A549 (cell line): ENCODE measurements at regions not wholly inside any gene's neighbourhood (a gene's known extent, or its start where the extent isn't known, plus 50 kb on each side); places are given as distances from the start of the nearest gene placed in this dataset.

Source experiments
- ATAC-seq, 2 experiments: fragments of 200-7000 bp in 1 of 2; fragments of >200 bp in 1 of 2; cut with Nextera tagmentation in 1 of 2; cut with Tn5 transposase in 1 of 2; 3 replicates each; pipeline versions ENCODE4 v1.8.0 to v1.9.1; 2018 to 2020; ENCODE audit warnings: mild to moderate bottlenecking in 1 of 2, moderate library complexity in 1 of 2
- CTCF ChIA-PET: fragments of 300-600 bp; sonication (Branson Sonifier 250); formaldehyde crosslinking; extraction: SDS; loops from one replicate; lab custom pipeline; 2021; ENCODE audit warnings: antibody characterized with exemption, inconsistent platforms; lab: Yijun Ruan, JAX
- POLR2A ChIA-PET: fragments of 350-600 bp; formaldehyde crosslinking; extraction: SDS; loops from one replicate; lab custom pipeline; 2021; ENCODE audit warnings: antibody characterized with exemption, inconsistent platforms; lab: Yijun Ruan, JAX
- DNase-seq, 2 experiments: peaks; one replicate each; pipeline versions ENCODE4 v3.0.0 to v3.0.0-alpha.2; 2011 to 2016; ENCODE audit warnings: low read depth in 1 of 2, low spot score in 1 of 2
- FAIRE-seq: peaks from 2 replicates; lab custom pipeline; 2011; peaks lifted over from hg19 to GRCh38; lab: Jason Lieb, UNC
- H3K27ac ChIP-seq, 2 experiments: fragments of >200 bp; sonication (Bioruptor Twin); formaldehyde crosslinking; 3 replicates each; pipeline ENCODE4 v1.5.1; 2016 to 2017
- H3K4me1 ChIP-seq: fragments of >200 bp; sonication (Bioruptor Twin); formaldehyde crosslinking; 3 replicates; pipeline ENCODE4 v1.6.1; 2016
- H3K4me2 ChIP-seq: fragments of >200 bp; sonication (Bioruptor Twin); formaldehyde crosslinking; 3 replicates; pipeline ENCODE4 v1.6.1; 2016
- H3K4me3 ChIP-seq: fragments of >200 bp; sonication (Bioruptor Twin); formaldehyde crosslinking; 3 replicates; pipeline ENCODE4 v1.5.1; 2016
- H3K9me3 ChIP-seq: fragments of >200 bp; sonication (Bioruptor Twin); formaldehyde crosslinking; 3 replicates; pipeline ENCODE4 v1.6.1; 2016
- ATOH8 ChIP-seq: fragments of 250-450 bp; sonication (Bioruptor Pico); IDR thresholded peaks from 2 replicates; pipeline ENCODE4 v1.5.0; 2020; ENCODE audit warnings: low read depth, mild to moderate bottlenecking, moderate library complexity
- CHD4 ChIP-seq: fragments of 200-600 bp; sonication (generic); IDR thresholded peaks from 2 replicates; pipeline ENCODE4 v1.6.1; 2016; ENCODE audit warnings: antibody characterized with exemption, mild to moderate bottlenecking, borderline replicate concordance
- EP300 ChIP-seq, 2 experiments: fragments of >200 bp; sonication (Bioruptor Twin); formaldehyde crosslinking; IDR thresholded peaks; 2 replicates in 1 of 2; 3 replicates in 1 of 2; pipeline ENCODE4 v1.6.1; 2016 to 2017
- FOSB ChIP-seq: fragments of 250-450 bp; sonication (Bioruptor Pico); IDR thresholded peaks from 2 replicates; pipeline ENCODE4 v1.5.0; 2020; ENCODE audit warnings: mild to moderate bottlenecking, moderate library complexity
- FOXS1 ChIP-seq: fragments of 250-450 bp; sonication (Bioruptor Pico); IDR thresholded peaks from 2 replicates; pipeline ENCODE4 v1.5.0; 2020; ENCODE audit warnings: mild to moderate bottlenecking, moderate library complexity
- HMGXB4 ChIP-seq: fragments of 250-450 bp; sonication (Bioruptor Pico); IDR thresholded peaks from 2 replicates; pipeline ENCODE4 v1.5.0; 2021; ENCODE audit warnings: mild to moderate bottlenecking, moderate library complexity, borderline replicate concordance
- HOXA7 ChIP-seq: fragments of 250-450 bp; sonication (Bioruptor Pico); IDR thresholded peaks from 2 replicates; pipeline ENCODE4 v1.5.0; 2020; ENCODE audit warnings: mild to moderate bottlenecking, moderate library complexity
- JUN ChIP-seq, 2 experiments: fragments of >200 bp; sonication (Bioruptor Twin); formaldehyde crosslinking; IDR thresholded peaks; 2 replicates in 1 of 2; 3 replicates in 1 of 2; pipeline ENCODE4 v1.6.1; 2016 to 2017
- KDM1A ChIP-seq: fragments of 200-600 bp; sonication (generic); IDR thresholded peaks from 2 replicates; pipeline ENCODE4 v1.6.1; 2016; ENCODE audit warnings: low read depth, mild to moderate bottlenecking
- MAFK ChIP-seq: fragments of 450-650 bp; IDR thresholded peaks from 2 replicates; pipeline ENCODE4 v1.6.1; 2014; ENCODE audit not compliant: partially characterized antibody
- MAX ChIP-seq: IDR thresholded peaks from 2 replicates; pipeline ENCODE4 v1.6.1; 2012
- NFE2L2 ChIP-seq: fragments of 150-350 bp; conservative IDR thresholded peaks from 2 replicates; pipeline ENCODE4 v1.6.1; 2014; ENCODE audit warnings: low read length
- POLR2A ChIP-seq: IDR thresholded peaks from 2 replicates; pipeline ENCODE4 v1.6.1; 2012; ENCODE audit warnings: mild to moderate bottlenecking, low read length
- POLR2AphosphoS2 ChIP-seq: conservative IDR thresholded peaks from 2 replicates; pipeline ENCODE4 v1.6.1; 2012; ENCODE audit warnings: low read length, improper control_type of control experiment, inconsistent platforms
- RFX5 ChIP-seq: fragments of 450-650 bp; IDR thresholded peaks from 2 replicates; pipeline ENCODE4 v1.7.1; 2014; ENCODE audit warnings: antibody characterized with exemption, mild to moderate bottlenecking, moderate library complexity
- USF2 ChIP-seq: fragments of 450-650 bp; IDR thresholded peaks from 2 replicates; pipeline ENCODE4 v1.6.1; 2014; ENCODE audit warnings: antibody characterized with exemption
- ZFP36 ChIP-seq: fragments of 450-650 bp; IDR thresholded peaks from 2 replicates; pipeline ENCODE4 v1.6.1; 2014; ENCODE audit warnings: borderline replicate concordance; ENCODE audit not compliant: partially characterized antibody
- ZSCAN20 ChIP-seq: fragments of 250-450 bp; sonication (Bioruptor Pico); IDR thresholded peaks from 2 replicates; pipeline ENCODE4 v1.8.0; 2022; ENCODE audit warnings: mild to moderate bottlenecking, moderate library complexity
- WGBS: methylation state at CpG from one replicate; pipeline ENCODE4 v1.1.6; 2017; ENCODE audit errors: missing lambda C conversion rate; 5-methylcytosine and 5-hydroxymethylcytosine counted together

GRCh38 chr20:16860914-16861313 is 112.8 kb downstream of the OTOR start:
- ATAC-seq (no peak), DNase-seq (no peak), FAIRE-seq (no peak)
- POLR2A ChIA-PET = no interaction called here
- Histone ChIP-seq H3K4me1 (no peaks in the 10 kb centered on the region), H3K4me3 (no peak overlapping the region), H3K4me2 (no peak overlapping the region), H3K9me3 (no peaks in the 10 kb centered on the region), H3K27ac (no peak overlapping the region)
- TF ChIP-seq POLR2AphosphoS2 = no peak
- peak; percentile 38 for TF ChIP-seq MAFK
- 0% methylated on average over 1 of the region's 1 CpG for WGBS
- CTCF ChIA-PET = no interaction called here

GRCh38 chr20:16861708-16862107 is 113.5 kb downstream of the OTOR start:
- Histone ChIP-seq H3K9me3 (no peaks in the 10 kb centered on the region), H3K27ac (no peak overlapping the region), H3K4me3 (no peak overlapping the region), H3K4me2 (no peak overlapping the region), H3K4me1 (no peaks in the 10 kb centered on the region)
- TF ChIP-seq KDM1A = no peak
- no peak for TF ChIP-seq MAFK
- TF ChIP-seq FOXS1 (CRISPR knock-in tag) = no peak
- no peak for TF ChIP-seq FOSB (CRISPR knock-in tag)
- TF ChIP-seq ZFP36 = no peak
- DNase-seq (no peak), ATAC-seq (no peak), FAIRE-seq (no peak)
- ChIA-PET CTCF (interaction anchor here (1.4 kb wide), 1 partner anchor 12 kb away, joined by 3 read pairs; no protein-coding TSS in a partner anchor), POLR2A (no interaction called here)
- 23% methylated on average over 5 of the region's 5 CpGs for WGBS

GRCh38 chr20:16863303-16863702 is 115.1 kb downstream of the OTOR start:
- ATAC-seq = no peak
- ChIA-PET POLR2A (no interaction called here), CTCF (interaction anchor here (1.9 kb wide), 1 partner anchor 10 kb away, joined by 5 read pairs; no protein-coding TSS in a partner anchor)
- H3K4me2 ChIP-seq = no peak overlapping the region
- FAIRE-seq = no peak
- no peaks in the 10 kb centered on the region for H3K9me3 ChIP-seq
- WGBS = 3% methylated on average over 2 of the region's 2 CpGs
- TF ChIP-seq MAFK (peak; percentile 53), HMGXB4 (no peak)
- H3K27ac ChIP-seq = no peak overlapping the region
- DNase-seq = no peak
- H3K4me1 ChIP-seq = no peaks in the 10 kb centered on the region
- H3K4me3 ChIP-seq = no peak overlapping the region

- ChIA-PET CTCF (interaction anchor here (1.3 to 1.9 kb wide), 2 partner anchors 9 to 28 kb away, joined by 3 to 5 read pairs; no protein-coding TSS in a partner anchor), POLR2A (no interaction called here)
- Histone ChIP-seq H3K27ac (no peak overlapping the region), H3K9me3 (no peaks in the 10 kb centered on the region), H3K4me3 (no peak overlapping the region), H3K4me2 (peak overlapping the region; percentile 17; the same call in 1 of the 3 replicates), H3K4me1 (no peaks in the 10 kb centered on the region)
- TF ChIP-seq FOSB (CRISPR knock-in tag) = no peak
- TF ChIP-seq ZSCAN20 = no peak
- TF ChIP-seq CHD4 = no peak
- TF ChIP-seq USF2 = no peak
- TF ChIP-seq EP300 (IDR thresholded peaks at IDR 0.05) = no peak
- no peak for TF ChIP-seq HOXA7 (CRISPR knock-in tag)
- FAIRE-seq (no peak), ATAC-seq (peak in 1 of 2 experiments; percentile 39; a peak in 4 of 6 replicates), DNase-seq (peak in 1 of 2 experiments; percentile 9)
- WGBS = 2% methylated on average over 5 of the region's 5 CpGs
Measured at GRCh38 chr20:16864069-16864468, 115.9 kb downstream of the OTOR start.

GRCh38 chr20:16864963-16865362 is 116.8 kb downstream of the OTOR start:
- ChIA-PET CTCF (interaction anchor here (1.3 to 1.9 kb wide), 2 partner anchors 8 to 27 kb away, joined by 3 to 5 read pairs; no protein-coding TSS in a partner anchor), POLR2A (no interaction called here)
- Histone ChIP-seq H3K27ac (no peak overlapping the region), H3K4me2 (no peak overlapping the region), H3K4me3 (no peak overlapping the region), H3K9me3 (no peaks in the 10 kb centered on the region), H3K4me1 (no peaks in the 10 kb centered on the region)
- no peak for FAIRE-seq
- TF ChIP-seq HMGXB4 (no peak), JUN (IDR thresholded peaks at IDR 0.05) (no peak), RFX5 (no peak), USF2 (no peak), FOSB (CRISPR knock-in tag) (no peak), NFE2L2 (no peak), MAX (no peak), KDM1A (no peak), POLR2A (no peak), ATOH8 (CRISPR knock-in tag) (no peak), MAFK (no peak)
- no peak for ATAC-seq
- no peak for DNase-seq
- 0% methylated on average over 1 of the region's 1 CpG for WGBS
